ENCODE measurements at regions not wholly inside any gene's neighbourhood (a gene's known extent, or its start where the extent isn't known, plus 50 kb on each side); places are given as distances from the start of the nearest gene placed in this dataset.

DNA sequence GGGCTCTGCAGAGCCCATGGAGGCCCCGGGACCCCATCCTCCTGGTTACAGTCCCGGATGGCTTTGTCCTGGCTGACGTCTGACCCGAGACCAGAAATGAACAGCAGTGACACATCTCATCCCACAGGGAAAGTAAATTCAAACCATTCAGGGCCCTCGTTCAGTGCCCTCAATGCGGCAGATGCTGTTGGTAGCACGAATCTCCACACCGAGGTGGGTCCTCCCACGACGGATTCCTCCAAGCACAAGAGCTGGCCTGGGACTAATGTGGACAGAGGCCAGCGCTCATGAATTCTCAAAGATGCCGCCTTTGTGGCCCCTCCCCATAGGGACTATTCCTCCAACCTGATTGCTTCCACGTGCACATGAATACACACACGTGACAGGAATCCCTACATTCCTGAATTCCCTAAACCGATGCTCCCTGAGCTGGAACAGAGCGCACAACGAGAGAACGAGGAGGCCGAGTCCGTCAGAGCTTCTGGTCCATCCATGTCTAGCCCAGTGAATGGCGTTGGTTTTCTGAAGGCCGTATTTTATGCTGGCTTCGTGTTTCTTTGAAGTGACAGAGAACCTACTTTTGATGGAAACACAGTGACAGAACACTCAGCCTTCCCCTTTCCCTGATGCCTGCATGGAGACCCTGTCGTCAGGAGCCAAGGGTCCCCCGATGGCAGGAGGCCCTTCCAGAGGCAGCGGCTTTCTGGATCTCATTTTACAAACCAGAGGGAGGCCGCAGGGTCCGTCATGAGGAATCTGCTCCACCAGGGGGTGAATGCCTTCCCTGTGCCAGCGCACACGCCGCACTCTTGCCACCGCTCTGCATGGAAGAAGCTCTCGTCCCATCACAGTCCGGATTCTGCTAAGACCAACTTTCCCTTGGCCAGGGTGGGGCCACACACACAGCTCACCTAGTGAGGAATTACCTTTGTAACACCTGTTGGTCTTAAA is 64.3 kb upstream of the SNTG2 start:
- H3K4me3 ChIP-seq (ENCODE audit: low read depth, low read length): no peak overlapping the region
- TF ChIP-seq POLR2A (IDR thresholded peaks at IDR 0.05; ENCODE audit: extremely low read depth, insufficient read length) (no peak), MYC (IDR thresholded peaks at IDR 0.05; ENCODE audit: low read depth, low read length) (no peak)
- TF ChIP-seq, protein P1, sequence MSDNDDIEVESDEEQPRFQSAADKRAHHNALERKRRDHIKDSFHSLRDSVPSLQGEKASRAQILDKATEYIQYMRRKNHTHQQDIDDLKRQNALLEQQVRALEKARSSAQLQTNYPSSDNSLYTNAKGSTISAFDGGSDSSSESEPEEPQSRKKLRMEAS (IDR thresholded peaks at IDR 0.05; ENCODE audit: low read depth, low read length): no peak
- TF ChIP-seq, protein P2, sequence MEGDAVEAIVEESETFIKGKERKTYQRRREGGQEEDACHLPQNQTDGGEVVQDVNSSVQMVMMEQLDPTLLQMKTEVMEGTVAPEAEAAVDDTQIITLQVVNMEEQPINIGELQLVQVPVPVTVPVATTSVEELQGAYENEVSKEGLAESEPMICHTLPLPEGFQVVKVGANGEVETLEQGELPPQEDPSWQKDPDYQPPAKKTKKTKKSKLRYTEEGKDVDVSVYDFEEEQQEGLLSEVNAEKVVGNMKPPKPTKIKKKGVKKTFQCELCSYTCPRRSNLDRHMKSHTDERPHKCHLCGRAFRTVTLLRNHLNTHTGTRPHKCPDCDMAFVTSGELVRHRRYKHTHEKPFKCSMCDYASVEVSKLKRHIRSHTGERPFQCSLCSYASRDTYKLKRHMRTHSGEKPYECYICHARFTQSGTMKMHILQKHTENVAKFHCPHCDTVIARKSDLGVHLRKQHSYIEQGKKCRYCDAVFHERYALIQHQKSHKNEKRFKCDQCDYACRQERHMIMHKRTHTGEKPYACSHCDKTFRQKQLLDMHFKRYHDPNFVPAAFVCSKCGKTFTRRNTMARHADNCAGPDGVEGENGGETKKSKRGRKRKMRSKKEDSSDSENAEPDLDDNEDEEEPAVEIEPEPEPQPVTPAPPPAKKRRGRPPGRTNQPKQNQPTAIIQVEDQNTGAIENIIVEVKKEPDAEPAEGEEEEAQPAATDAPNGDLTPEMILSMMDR (IDR thresholded peaks at IDR 0.05; ENCODE audit: low read depth, low read length): no peak
- no peak for DNase-seq (ENCODE audit: low read depth)

DNA sequence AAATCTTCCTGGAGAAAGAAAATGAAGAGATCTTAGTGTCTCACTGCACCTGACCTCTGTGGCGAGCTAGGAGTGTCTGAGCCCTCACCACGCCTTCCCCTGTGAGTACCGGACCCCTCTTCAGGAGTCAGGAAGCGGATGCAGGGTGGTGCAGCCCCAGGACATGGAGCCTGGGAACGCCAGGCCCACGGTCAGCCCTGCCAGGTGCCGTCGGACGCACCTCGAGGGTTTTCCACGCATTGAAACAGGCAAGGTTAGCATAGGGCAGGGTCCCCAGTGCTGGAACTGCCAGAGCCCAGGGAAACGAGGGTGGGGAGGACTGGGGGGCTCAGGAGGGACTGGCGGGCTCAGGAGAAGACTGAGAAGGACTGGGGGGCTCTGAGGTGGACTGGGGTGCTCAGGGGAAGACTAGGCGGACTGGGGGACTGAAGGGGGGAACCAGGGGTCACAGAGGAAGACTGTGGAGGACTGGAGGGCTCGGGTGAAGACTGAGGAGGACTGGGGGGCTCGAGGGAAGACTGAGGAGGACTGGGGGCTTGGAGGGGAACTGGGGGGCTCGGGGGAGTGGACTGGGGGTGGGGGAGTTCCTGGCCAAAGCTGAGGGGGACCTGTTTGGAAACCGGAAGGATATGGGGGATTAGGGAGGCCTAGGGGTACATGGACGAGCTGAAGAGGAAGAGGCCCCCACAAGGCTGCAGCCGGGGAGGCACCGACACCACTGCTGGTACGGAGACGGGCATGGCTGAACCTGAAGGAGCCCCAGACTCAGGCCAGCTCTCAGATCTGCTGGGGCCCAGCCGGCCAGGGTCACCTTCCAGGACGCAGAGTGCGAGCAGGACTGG is 65.2 kb upstream of the SNTG2 start:
- TF ChIP-seq, protein P1 (IDR thresholded peaks at IDR 0.05; ENCODE audit: low read depth, low read length): no peak
- TF ChIP-seq POLR2A (IDR thresholded peaks at IDR 0.05; ENCODE audit: extremely low read depth, insufficient read length) (no peak), MYC (IDR thresholded peaks at IDR 0.05; ENCODE audit: low read depth, low read length) (no peak)
- TF ChIP-seq, protein P2 (IDR thresholded peaks at IDR 0.05; ENCODE audit: low read depth, low read length): no peak
- DNase-seq (ENCODE audit: low read depth): no peak
- no peak overlapping the region for H3K4me3 ChIP-seq (ENCODE audit: low read depth, low read length)

DNA sequence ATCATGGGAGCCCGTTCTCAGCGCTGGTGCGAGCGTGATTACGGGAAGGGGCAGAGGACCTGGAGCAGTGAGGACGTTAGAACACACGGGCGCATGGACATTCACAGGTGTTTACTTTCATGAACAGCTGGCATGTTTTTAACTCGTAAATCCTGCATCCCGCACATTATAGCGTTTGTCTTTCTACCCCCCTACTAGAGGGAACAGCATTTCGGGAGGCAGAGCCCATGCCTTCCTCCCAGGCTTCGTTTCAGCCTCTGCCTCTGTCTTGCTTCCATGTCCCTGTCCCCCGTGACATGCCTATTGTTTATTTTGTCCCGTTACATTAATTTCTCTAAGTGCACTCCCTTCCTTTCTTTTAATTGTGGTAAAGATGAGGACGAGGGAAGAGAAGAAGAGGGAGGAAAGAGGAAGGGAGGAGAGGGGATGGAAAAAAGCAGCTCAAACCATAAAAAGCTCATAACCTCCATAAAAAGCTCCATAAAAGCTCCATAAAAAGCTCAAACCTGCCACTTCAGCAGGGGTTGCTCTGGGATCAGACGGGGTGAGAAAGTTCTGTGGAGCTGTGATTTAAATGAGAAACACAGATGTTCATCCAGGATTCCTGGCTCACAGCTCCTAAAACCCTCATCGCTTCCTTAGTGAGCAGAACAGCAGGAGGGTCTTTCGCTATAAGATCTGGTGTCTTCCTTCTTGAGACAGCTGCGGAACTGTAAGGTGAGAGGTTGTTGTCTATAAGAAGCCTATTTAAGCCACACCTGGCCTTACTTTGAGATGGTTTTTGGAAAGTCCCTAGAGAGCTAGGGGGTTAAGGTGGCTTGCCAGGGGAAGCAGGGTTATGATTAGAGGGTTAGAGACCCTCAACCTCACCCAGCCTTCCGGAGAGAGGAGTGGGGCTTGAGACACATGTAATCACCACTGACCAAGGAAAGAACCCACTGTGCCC is 66.6 kb upstream of the SNTG2 start:
- no peak overlapping the region for H3K4me3 ChIP-seq (ENCODE audit: low read depth, low read length)
- DNase-seq (ENCODE audit: low read depth): no peak
- TF ChIP-seq, protein P1 (IDR thresholded peaks at IDR 0.05; ENCODE audit: low read depth, low read length): no peak
- TF ChIP-seq, protein P2 (IDR thresholded peaks at IDR 0.05; ENCODE audit: low read depth, low read length): no peak
- no peak for TF ChIP-seq MYC (IDR thresholded peaks at IDR 0.05; ENCODE audit: low read depth, low read length)
- TF ChIP-seq POLR2A (IDR thresholded peaks at IDR 0.05; ENCODE audit: extremely low read depth, insufficient read length): no peak

DNA sequence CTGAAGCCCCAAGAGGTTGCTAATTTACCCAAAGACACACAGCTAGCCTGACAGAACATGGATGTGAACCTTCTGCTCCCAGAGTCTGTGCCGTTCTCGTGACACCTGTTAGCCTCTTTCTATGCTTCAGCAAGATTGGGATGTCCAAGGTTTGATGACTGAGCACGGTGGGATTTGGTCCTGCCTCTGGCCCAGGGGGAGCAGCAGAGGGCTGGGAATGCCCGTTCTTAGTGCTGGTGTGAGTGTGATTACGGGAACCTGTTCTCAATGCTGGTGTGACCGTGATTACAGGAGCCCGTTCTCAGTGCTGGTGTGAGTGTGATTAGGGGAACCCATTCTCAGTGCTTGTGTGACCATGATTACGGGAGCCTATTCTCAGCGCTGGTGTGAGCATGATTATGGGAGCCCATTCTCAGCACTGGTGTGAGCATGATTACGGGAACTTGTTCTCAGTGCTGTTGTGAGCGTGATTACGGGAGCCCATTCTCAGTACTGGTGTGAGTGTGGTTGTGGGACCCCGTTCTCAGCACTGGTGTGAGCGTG is 67.3 kb upstream of the SNTG2 start:
- TF ChIP-seq, protein P2 (IDR thresholded peaks at IDR 0.05; ENCODE audit: low read depth, low read length): no peak
- TF ChIP-seq MYC (IDR thresholded peaks at IDR 0.05; ENCODE audit: low read depth, low read length) (no peak), POLR2A (IDR thresholded peaks at IDR 0.05; ENCODE audit: extremely low read depth, insufficient read length) (no peak)
- TF ChIP-seq, protein P1 (IDR thresholded peaks at IDR 0.05; ENCODE audit: low read depth, low read length): no peak
- DNase-seq (ENCODE audit: low read depth): no peak
- no peak overlapping the region for H3K4me3 ChIP-seq (ENCODE audit: low read depth, low read length)

Data from NB4 (cell line).